GM12865 (cell line): ENCODE measurements at regions not wholly inside any gene's neighbourhood (a gene's known extent, or its start where the extent isn't known, plus 50 kb on each side); places are given as distances from the start of the nearest gene placed in this dataset.

Experiments
- DNase-seq: peaks from one replicate; pipeline ENCODE4 v3.0.0; 2010; ENCODE audit warnings: low read depth
- H3K4me3 ChIP-seq: 2 replicates; pipeline ENCODE4 v1.5.1; 2011; ENCODE audit warnings: mild to moderate bottlenecking, low read depth, low read length, control low read depth
- CTCF ChIP-seq: IDR thresholded peaks from 2 replicates; pipeline ENCODE4 v1.5.1; 2011; ENCODE audit warnings: low read length, control low read depth, low read depth, inconsistent platforms; ENCODE audit not compliant: insufficient read depth; ENCODE audit errors: missing control alignments

GRCh38 chrX:137982472-137983172 is 416.7 kb downstream of the ZIC3 start:
- DNase-seq: no peak
- H3K4me3 ChIP-seq: no peak overlapping the region

GRCh38 chrX:137988470-137988869 is 422.5 kb downstream of the ZIC3 start:
- no peak for DNase-seq
- no peak overlapping the region for H3K4me3 ChIP-seq
- no peak for TF ChIP-seq CTCF

More at GRCh38 chrX:137982472-137983172, 416.7 kb downstream of the ZIC3 start:
- no peak for TF ChIP-seq CTCF

GRCh38 chrX:137998619-137999018 is 432.7 kb downstream of the ZIC3 start:
- no peak for DNase-seq
- H3K4me3 ChIP-seq: no peak overlapping the region
- no peak for TF ChIP-seq CTCF

- no peak for TF ChIP-seq CTCF
- no peak for DNase-seq
- no peak overlapping the region for H3K4me3 ChIP-seq
Observed at GRCh38 chrX:137999071-137999470, 433.1 kb downstream of the ZIC3 start.

- TF ChIP-seq CTCF: no peak
- no peak for DNase-seq
- no peak overlapping the region for H3K4me3 ChIP-seq
Observed at GRCh38 chrX:137999552-137999951, 433.6 kb downstream of the ZIC3 start.

- TF ChIP-seq CTCF: no peak
- no peak overlapping the region for H3K4me3 ChIP-seq
- DNase-seq: no peak
Observed at GRCh38 chrX:138001226-138001625, 435.3 kb downstream of the ZIC3 start.

GRCh38 chrX:138006180-138006579 is 440.3 kb downstream of the ZIC3 start:
- H3K4me3 ChIP-seq: no peak overlapping the region
- TF ChIP-seq CTCF: no peak
- DNase-seq: no peak
